ENCODE measurements at regions not wholly inside any gene's neighbourhood (a gene's known extent, or its start where the extent isn't known, plus 50 kb on each side); places are given as distances from the start of the nearest gene placed in this dataset.

GRCh38 chr4:57672846-57673433 is 562.8 kb upstream of the IGFBP7 start:
- no peak overlapping the region for H3K4me3 ChIP-seq (ENCODE audit: low read length in 2 of 2)
- H3K4me1 ChIP-seq (ENCODE audit: control insufficient read depth in 2 of 2, insufficient read depth in 2 of 2, low read length in 2 of 2), result no peaks in the 10 kb centered on the region
- no peaks in the 10 kb centered on the region for H3K9me3 ChIP-seq (ENCODE audit: control insufficient read depth in 2 of 2, low read length in 2 of 2)
- H3K27ac ChIP-seq (ENCODE audit: low read depth in 2 of 2, low read length in 2 of 2), result no peak overlapping the region
- no peaks in the 10 kb centered on the region for H3K27me3 ChIP-seq (ENCODE audit: control insufficient read depth in 2 of 2, insufficient read depth in 2 of 2, low read length in 2 of 2)
- no peak overlapping the region for H3K9ac ChIP-seq (ENCODE audit: low read depth in 1 of 2, low read length in 2 of 2)
- H3K36me3 ChIP-seq (ENCODE audit: control insufficient read depth in 2 of 2, insufficient read depth in 2 of 2, low read length in 2 of 2), result no peaks in the 10 kb centered on the region

GRCh38 chr4:57668621-57669020 is 558.4 kb upstream of the IGFBP7 start:
- Histone ChIP-seq H3K9me3 (ENCODE audit: control insufficient read depth in 2 of 2, low read length in 2 of 2) (no peaks in the 10 kb centered on the region), H3K36me3 (ENCODE audit: control insufficient read depth in 2 of 2, insufficient read depth in 2 of 2, low read length in 2 of 2) (no peaks in the 10 kb centered on the region), H3K9ac (ENCODE audit: low read depth in 1 of 2, low read length in 2 of 2) (no peak overlapping the region), H3K4me3 (ENCODE audit: low read length in 2 of 2) (no peak overlapping the region), H3K27ac (ENCODE audit: low read depth in 2 of 2, low read length in 2 of 2) (no peak overlapping the region), H3K4me1 (ENCODE audit: control insufficient read depth in 2 of 2, insufficient read depth in 2 of 2, low read length in 2 of 2) (no peaks in the 10 kb centered on the region), H3K27me3 (ENCODE audit: control insufficient read depth in 2 of 2, insufficient read depth in 2 of 2, low read length in 2 of 2) (no peaks in the 10 kb centered on the region)

GRCh38 chr4:57665806-57666205 is 555.6 kb upstream of the IGFBP7 start:
- Histone ChIP-seq H3K9ac (ENCODE audit: low read depth in 1 of 2, low read length in 2 of 2) (no peak overlapping the region), H3K36me3 (ENCODE audit: control insufficient read depth in 2 of 2, insufficient read depth in 2 of 2, low read length in 2 of 2) (no peaks in the 10 kb centered on the region), H3K27ac (ENCODE audit: low read depth in 2 of 2, low read length in 2 of 2) (no peak overlapping the region), H3K4me3 (ENCODE audit: low read length in 2 of 2) (no peak overlapping the region), H3K4me1 (ENCODE audit: control insufficient read depth in 2 of 2, insufficient read depth in 2 of 2, low read length in 2 of 2) (no peaks in the 10 kb centered on the region), H3K27me3 (ENCODE audit: control insufficient read depth in 2 of 2, insufficient read depth in 2 of 2, low read length in 2 of 2) (no peaks in the 10 kb centered on the region), H3K9me3 (ENCODE audit: control insufficient read depth in 2 of 2, low read length in 2 of 2) (no peaks in the 10 kb centered on the region)

GRCh38 chr4:57661517-57662090 is 551.4 kb upstream of the IGFBP7 start:
- H3K4me1 ChIP-seq (ENCODE audit: control insufficient read depth in 2 of 2, insufficient read depth in 2 of 2, low read length in 2 of 2), result no peaks in the 10 kb centered on the region
- no peak overlapping the region for H3K9ac ChIP-seq (ENCODE audit: low read depth in 1 of 2, low read length in 2 of 2)
- no peaks in the 10 kb centered on the region for H3K27me3 ChIP-seq (ENCODE audit: control insufficient read depth in 2 of 2, insufficient read depth in 2 of 2, low read length in 2 of 2)
- H3K36me3 ChIP-seq (ENCODE audit: control insufficient read depth in 2 of 2, insufficient read depth in 2 of 2, low read length in 2 of 2), result no peaks in the 10 kb centered on the region
- no peak overlapping the region for H3K4me3 ChIP-seq (ENCODE audit: low read length in 2 of 2)
- no peaks in the 10 kb centered on the region for H3K9me3 ChIP-seq (ENCODE audit: control insufficient read depth in 2 of 2, low read length in 2 of 2)
- H3K27ac ChIP-seq (ENCODE audit: low read depth in 2 of 2, low read length in 2 of 2), result no peak overlapping the region

- Histone ChIP-seq H3K4me1 (ENCODE audit: control insufficient read depth in 2 of 2, insufficient read depth in 2 of 2, low read length in 2 of 2) (no peaks in the 10 kb centered on the region), H3K27me3 (ENCODE audit: control insufficient read depth in 2 of 2, insufficient read depth in 2 of 2, low read length in 2 of 2) (no peaks in the 10 kb centered on the region), H3K36me3 (ENCODE audit: control insufficient read depth in 2 of 2, insufficient read depth in 2 of 2, low read length in 2 of 2) (no peaks in the 10 kb centered on the region), H3K9me3 (ENCODE audit: control insufficient read depth in 2 of 2, low read length in 2 of 2) (no peaks in the 10 kb centered on the region), H3K27ac (ENCODE audit: low read depth in 2 of 2, low read length in 2 of 2) (no peak overlapping the region), H3K9ac (ENCODE audit: low read depth in 1 of 2, low read length in 2 of 2) (no peak overlapping the region), H3K4me3 (ENCODE audit: low read length in 2 of 2) (no peak overlapping the region)
These were observed 548.5 kb upstream of the IGFBP7 start for GRCh38 chr4:57658673-57659072.

- Histone ChIP-seq H3K36me3 (ENCODE audit: control insufficient read depth in 2 of 2, insufficient read depth in 2 of 2, low read length in 2 of 2) (no peaks in the 10 kb centered on the region), H3K9me3 (ENCODE audit: control insufficient read depth in 2 of 2, low read length in 2 of 2) (no peaks in the 10 kb centered on the region), H3K9ac (ENCODE audit: low read depth in 1 of 2, low read length in 2 of 2) (no peak overlapping the region), H3K27me3 (ENCODE audit: control insufficient read depth in 2 of 2, insufficient read depth in 2 of 2, low read length in 2 of 2) (no peaks in the 10 kb centered on the region), H3K27ac (ENCODE audit: low read depth in 2 of 2, low read length in 2 of 2) (no peak overlapping the region), H3K4me1 (ENCODE audit: control insufficient read depth in 2 of 2, insufficient read depth in 2 of 2, low read length in 2 of 2) (no peaks in the 10 kb centered on the region), H3K4me3 (ENCODE audit: low read length in 2 of 2) (no peak overlapping the region)
These were observed 548.0 kb upstream of the IGFBP7 start for GRCh38 chr4:57658188-57658587.

GRCh38 chr4:57655342-57655741 is 545.2 kb upstream of the IGFBP7 start:
- H3K36me3 ChIP-seq (ENCODE audit: control insufficient read depth in 2 of 2, insufficient read depth in 2 of 2, low read length in 2 of 2), result no peaks in the 10 kb centered on the region
- H3K4me1 ChIP-seq (ENCODE audit: control insufficient read depth in 2 of 2, insufficient read depth in 2 of 2, low read length in 2 of 2), result no peaks in the 10 kb centered on the region
- no peaks in the 10 kb centered on the region for H3K9me3 ChIP-seq (ENCODE audit: control insufficient read depth in 2 of 2, low read length in 2 of 2)
- H3K9ac ChIP-seq (ENCODE audit: low read depth in 1 of 2, low read length in 2 of 2), result no peak overlapping the region
- H3K4me3 ChIP-seq (ENCODE audit: low read length in 2 of 2), result no peak overlapping the region
- no peaks in the 10 kb centered on the region for H3K27me3 ChIP-seq (ENCODE audit: control insufficient read depth in 2 of 2, insufficient read depth in 2 of 2, low read length in 2 of 2)
- H3K27ac ChIP-seq (ENCODE audit: low read depth in 2 of 2, low read length in 2 of 2), result no peak overlapping the region

GRCh38 chr4:57652779-57653178 is 542.6 kb upstream of the IGFBP7 start:
- no peaks in the 10 kb centered on the region for H3K27me3 ChIP-seq (ENCODE audit: control insufficient read depth in 2 of 2, insufficient read depth in 2 of 2, low read length in 2 of 2)
- no peak overlapping the region for H3K9ac ChIP-seq (ENCODE audit: low read depth in 1 of 2, low read length in 2 of 2)
- no peak overlapping the region for H3K4me3 ChIP-seq (ENCODE audit: low read length in 2 of 2)
- no peaks in the 10 kb centered on the region for H3K9me3 ChIP-seq (ENCODE audit: control insufficient read depth in 2 of 2, low read length in 2 of 2)
- no peaks in the 10 kb centered on the region for H3K36me3 ChIP-seq (ENCODE audit: control insufficient read depth in 2 of 2, insufficient read depth in 2 of 2, low read length in 2 of 2)
- H3K27ac ChIP-seq (ENCODE audit: low read depth in 2 of 2, low read length in 2 of 2), result no peak overlapping the region
- H3K4me1 ChIP-seq (ENCODE audit: control insufficient read depth in 2 of 2, insufficient read depth in 2 of 2, low read length in 2 of 2), result no peaks in the 10 kb centered on the region

- no peak overlapping the region for H3K4me3 ChIP-seq (ENCODE audit: low read length in 2 of 2)
- no peaks in the 10 kb centered on the region for H3K9me3 ChIP-seq (ENCODE audit: control insufficient read depth in 2 of 2, low read length in 2 of 2)
- H3K27ac ChIP-seq (ENCODE audit: low read depth in 2 of 2, low read length in 2 of 2), result no peak overlapping the region
- no peaks in the 10 kb centered on the region for H3K36me3 ChIP-seq (ENCODE audit: control insufficient read depth in 2 of 2, insufficient read depth in 2 of 2, low read length in 2 of 2)
- no peak overlapping the region for H3K9ac ChIP-seq (ENCODE audit: low read depth in 1 of 2, low read length in 2 of 2)
- H3K4me1 ChIP-seq (ENCODE audit: control insufficient read depth in 2 of 2, insufficient read depth in 2 of 2, low read length in 2 of 2), result peaks cover 6 to 10% of the 10 kb centered on the region in 2 donors
- no peaks in the 10 kb centered on the region for H3K27me3 ChIP-seq (ENCODE audit: control insufficient read depth in 2 of 2, insufficient read depth in 2 of 2, low read length in 2 of 2)
These were observed 530.4 kb upstream of the IGFBP7 start for GRCh38 chr4:57640391-57641100.

- no peaks in the 10 kb centered on the region for H3K27me3 ChIP-seq (ENCODE audit: control insufficient read depth in 2 of 2, insufficient read depth in 2 of 2, low read length in 2 of 2)
- no peaks in the 10 kb centered on the region for H3K36me3 ChIP-seq (ENCODE audit: control insufficient read depth in 2 of 2, insufficient read depth in 2 of 2, low read length in 2 of 2)
- H3K27ac ChIP-seq (ENCODE audit: low read depth in 2 of 2, low read length in 2 of 2), result no peak overlapping the region
- peaks cover 6 to 10% of the 10 kb centered on the region in 2 donors for H3K4me1 ChIP-seq (ENCODE audit: control insufficient read depth in 2 of 2, insufficient read depth in 2 of 2, low read length in 2 of 2)
- no peak overlapping the region for H3K4me3 ChIP-seq (ENCODE audit: low read length in 2 of 2)
- no peaks in the 10 kb centered on the region for H3K9me3 ChIP-seq (ENCODE audit: control insufficient read depth in 2 of 2, low read length in 2 of 2)
- no peak overlapping the region for H3K9ac ChIP-seq (ENCODE audit: low read depth in 1 of 2, low read length in 2 of 2)
These were observed 529.6 kb upstream of the IGFBP7 start for GRCh38 chr4:57639561-57640382.

Measured in mucosa of rectum (tissue), 2 donors.